HEK293 (cell line): ENCODE measurements at regions not wholly inside any gene's neighbourhood (a gene's known extent, or its start where the extent isn't known, plus 50 kb on each side); places are given as distances from the start of the nearest gene placed in this dataset.

Experiments
- CTCF ChIA-PET: fragments of 350-600 bp; formaldehyde crosslinking; extraction: SDS; loops from one replicate; lab custom pipeline; 2021; ENCODE audit warnings: antibody characterized with exemption; lab: Yijun Ruan, JAX
- POLR2A ChIA-PET: fragments of 300-600 bp; formaldehyde crosslinking; extraction: SDS; loops from one replicate; lab custom pipeline; 2020; ENCODE audit warnings: antibody characterized with exemption, inconsistent platforms; lab: Yijun Ruan, JAX
- H3K27ac ChIP-seq: fragments of 200-500 bp; sonication (Bioruptor generic); 2 replicates; pipeline ENCODE4 v1.5.1; 2014; ENCODE audit warnings: low read depth, low read length, control low read depth, inconsistent platforms; ENCODE audit errors: extremely low read depth
- H3K36me3 ChIP-seq, 2 experiments: fragments of 200-500 bp in 1 of 2; sonication (Bioruptor generic) in 1 of 2; 1 replicate in 1 of 2; 2 replicates in 1 of 2; pipeline ENCODE4 v1.5.1; 2014 to 2017; ENCODE audit warnings: inconsistent platforms in 2 of 2, low read length in 2 of 2; ENCODE audit not compliant: control insufficient read depth in 2 of 2, insufficient read depth in 1 of 2
- H3K4me1 ChIP-seq: fragments of 200-500 bp; sonication (Bioruptor generic); 2 replicates; pipeline ENCODE4 v1.5.1; 2014; ENCODE audit warnings: mild to moderate bottlenecking, low read length, inconsistent platforms; ENCODE audit not compliant: control insufficient read depth, insufficient read depth
- H3K4me3 ChIP-seq: 2 replicates; pipeline ENCODE4 v1.5.1; 2011; ENCODE audit warnings: low read depth, mild to moderate bottlenecking, control low read depth, low read length, moderate library complexity
- H3K9me3 ChIP-seq: fragments of 200-500 bp; sonication (Bioruptor generic); 2 replicates; pipeline ENCODE4 v1.5.1; 2014; ENCODE audit warnings: low read depth, low read length, inconsistent platforms; ENCODE audit not compliant: control insufficient read depth, insufficient read depth
- BCL11A ChIP-seq: fragments of 450-650 bp; formaldehyde crosslinking; IDR thresholded peaks from 2 replicates; pipeline ENCODE4 v1.5.1; 2016; ENCODE audit warnings: low read depth, missing biosample characterization, missing genetic modification characterization
- TRIM28 ChIP-seq: IDR thresholded peaks from 2 replicates; pipeline ENCODE4 v1.6.1; 2011; ENCODE audit warnings: low read length, control low read depth, borderline replicate concordance
- YY1 ChIP-seq: fragments of 450-650 bp; formaldehyde crosslinking; IDR thresholded peaks from 2 replicates; pipeline ENCODE4 v1.5.1; 2018; ENCODE audit warnings: missing biosample characterization, missing genetic modification characterization
- ZBTB20 ChIP-seq: fragments of 450-650 bp; formaldehyde crosslinking; IDR thresholded peaks from 2 replicates; pipeline ENCODE4 v1.5.1; 2016; ENCODE audit warnings: missing biosample characterization, missing genetic modification characterization
- ZFHX2 ChIP-seq: fragments of 450-650 bp; formaldehyde crosslinking; conservative IDR thresholded peaks from 2 replicates; pipeline ENCODE4 v1.5.1; 2016; ENCODE audit warnings: missing biosample characterization, missing genetic modification characterization
- ZFP41 ChIP-seq: fragments of 450-650 bp; formaldehyde crosslinking; IDR thresholded peaks from 2 replicates; pipeline ENCODE4 v1.5.1; 2016; ENCODE audit warnings: missing biosample characterization, missing genetic modification characterization, borderline replicate concordance
- ZNF174 ChIP-seq: fragments of 450-650 bp; formaldehyde crosslinking; IDR thresholded peaks from 2 replicates; pipeline ENCODE4 v1.5.0; 2017; ENCODE audit warnings: missing biosample characterization, mild to moderate bottlenecking, missing genetic modification characterization
- ZNF24 ChIP-seq: fragments of 450-650 bp; formaldehyde crosslinking; IDR thresholded peaks from 2 replicates; pipeline ENCODE4 v1.5.1; 2016; ENCODE audit warnings: missing biosample characterization, missing genetic modification characterization
- ZNF391 ChIP-seq: fragments of 450-650 bp; formaldehyde crosslinking; IDR thresholded peaks from 2 replicates; pipeline ENCODE4 v1.5.1; 2016; ENCODE audit warnings: low read depth, missing biosample characterization, missing genetic modification characterization, borderline replicate concordance
- ZNF433 ChIP-seq: fragments of 450-650 bp; formaldehyde crosslinking; IDR thresholded peaks from 2 replicates; pipeline ENCODE4 v1.5.1; 2016; ENCODE audit warnings: missing biosample characterization, missing genetic modification characterization, low read depth
- ZNF510 ChIP-seq: fragments of 450-650 bp; formaldehyde crosslinking; IDR thresholded peaks from 2 replicates; pipeline ENCODE4 v1.5.1; 2018; ENCODE audit warnings: mild to moderate bottlenecking, missing genetic modification characterization, missing biosample characterization; ENCODE audit not compliant: insufficient replicate concordance
- ZNF610 ChIP-seq: fragments of 450-650 bp; formaldehyde crosslinking; IDR thresholded peaks from 2 replicates; pipeline ENCODE4 v1.5.1; 2016; ENCODE audit warnings: missing biosample characterization, missing genetic modification characterization, borderline replicate concordance
- ZNF776 ChIP-seq: fragments of 450-650 bp; formaldehyde crosslinking; IDR thresholded peaks from 2 replicates; pipeline ENCODE4 v1.5.0; 2017; ENCODE audit warnings: missing biosample characterization, missing genetic modification characterization, borderline replicate concordance
- ZNF785 ChIP-seq: fragments of 450-650 bp; formaldehyde crosslinking; IDR thresholded peaks from 2 replicates; pipeline ENCODE4 v1.5.1; 2016; ENCODE audit warnings: missing biosample characterization, missing genetic modification characterization
- ZNF792 ChIP-seq: fragments of 450-650 bp; formaldehyde crosslinking; IDR thresholded peaks from 2 replicates; pipeline ENCODE4 v1.5.1; 2016; ENCODE audit warnings: missing biosample characterization, missing genetic modification characterization
- ZNF830 ChIP-seq: fragments of 450-650 bp; IDR thresholded peaks from 2 replicates; pipeline ENCODE4 v1.5.0; 2018; ENCODE audit warnings: missing biosample characterization, missing genetic modification characterization, low read depth, mild to moderate bottlenecking, moderate library complexity
- TF ChIP-seq, protein P1 (sequence below): fragments of 450-650 bp; formaldehyde crosslinking; IDR thresholded peaks from 2 replicates; pipeline ENCODE4 v1.5.1; 2016; ENCODE audit warnings: missing biosample characterization, missing genetic modification characterization, borderline replicate concordance
- TF ChIP-seq, protein P2 (sequence below): fragments of 450-650 bp; formaldehyde crosslinking; IDR thresholded peaks from 2 replicates; pipeline ENCODE4 v1.5.0; 2017; ENCODE audit warnings: missing biosample characterization, missing genetic modification characterization, borderline replicate concordance
- TF ChIP-seq, protein P3 (sequence below): fragments of 450-650 bp; formaldehyde crosslinking; IDR thresholded peaks from 2 replicates; pipeline ENCODE4 v1.5.1; 2016; ENCODE audit warnings: missing biosample characterization, missing genetic modification characterization

DNA sequence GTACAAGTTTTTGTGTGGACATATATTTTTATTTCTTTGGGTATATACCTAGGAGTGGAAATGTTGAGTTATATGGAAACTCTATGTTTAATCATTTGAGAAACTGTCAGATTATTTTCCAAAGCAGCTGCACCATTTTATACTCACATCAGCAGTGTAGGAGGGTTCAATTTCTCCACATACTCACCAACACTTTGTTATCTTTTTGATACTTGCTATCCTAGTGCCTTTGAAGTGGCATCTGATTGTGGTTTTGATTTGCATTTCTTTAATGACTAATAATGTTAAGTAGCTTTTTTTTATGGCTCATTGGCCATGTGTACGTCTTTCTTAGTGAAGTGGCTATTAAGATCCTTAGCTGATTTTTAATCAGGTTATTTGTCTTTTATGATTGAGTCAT is 64.7 kb upstream of the SLC8A1 start:
- H3K4me3 ChIP-seq, result no peak overlapping the region
- ChIA-PET POLR2A (no interaction called here), CTCF (no interaction called here)
- H3K9me3 ChIP-seq, result no peaks in the 10 kb centered on the region
- H3K4me1 ChIP-seq, result no peaks in the 10 kb centered on the region
- TF ChIP-seq ZNF830, result no peak
- TF ChIP-seq ZBTB20 (tag by site-specific recombination), result no peak
- TF ChIP-seq ZNF24 (tag by site-specific recombination), result no peak
- TF ChIP-seq ZFHX2 (tag by site-specific recombination), result no peak
- no peak for TF ChIP-seq ZNF776
- TF ChIP-seq, protein P1, sequence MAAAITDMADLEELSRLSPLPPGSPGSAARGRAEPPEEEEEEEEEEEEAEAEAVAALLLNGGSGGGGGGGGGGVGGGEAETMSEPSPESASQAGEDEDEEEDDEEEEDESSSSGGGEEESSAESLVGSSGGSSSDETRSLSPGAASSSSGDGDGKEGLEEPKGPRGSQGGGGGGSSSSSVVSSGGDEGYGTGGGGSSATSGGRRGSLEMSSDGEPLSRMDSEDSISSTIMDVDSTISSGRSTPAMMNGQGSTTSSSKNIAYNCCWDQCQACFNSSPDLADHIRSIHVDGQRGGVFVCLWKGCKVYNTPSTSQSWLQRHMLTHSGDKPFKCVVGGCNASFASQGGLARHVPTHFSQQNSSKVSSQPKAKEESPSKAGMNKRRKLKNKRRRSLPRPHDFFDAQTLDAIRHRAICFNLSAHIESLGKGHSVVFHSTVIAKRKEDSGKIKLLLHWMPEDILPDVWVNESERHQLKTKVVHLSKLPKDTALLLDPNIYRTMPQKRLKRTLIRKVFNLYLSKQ (tag by site-specific recombination), result no peak
- TF ChIP-seq ZNF433 (tag by site-specific recombination), result no peak
- TF ChIP-seq, protein P2, sequence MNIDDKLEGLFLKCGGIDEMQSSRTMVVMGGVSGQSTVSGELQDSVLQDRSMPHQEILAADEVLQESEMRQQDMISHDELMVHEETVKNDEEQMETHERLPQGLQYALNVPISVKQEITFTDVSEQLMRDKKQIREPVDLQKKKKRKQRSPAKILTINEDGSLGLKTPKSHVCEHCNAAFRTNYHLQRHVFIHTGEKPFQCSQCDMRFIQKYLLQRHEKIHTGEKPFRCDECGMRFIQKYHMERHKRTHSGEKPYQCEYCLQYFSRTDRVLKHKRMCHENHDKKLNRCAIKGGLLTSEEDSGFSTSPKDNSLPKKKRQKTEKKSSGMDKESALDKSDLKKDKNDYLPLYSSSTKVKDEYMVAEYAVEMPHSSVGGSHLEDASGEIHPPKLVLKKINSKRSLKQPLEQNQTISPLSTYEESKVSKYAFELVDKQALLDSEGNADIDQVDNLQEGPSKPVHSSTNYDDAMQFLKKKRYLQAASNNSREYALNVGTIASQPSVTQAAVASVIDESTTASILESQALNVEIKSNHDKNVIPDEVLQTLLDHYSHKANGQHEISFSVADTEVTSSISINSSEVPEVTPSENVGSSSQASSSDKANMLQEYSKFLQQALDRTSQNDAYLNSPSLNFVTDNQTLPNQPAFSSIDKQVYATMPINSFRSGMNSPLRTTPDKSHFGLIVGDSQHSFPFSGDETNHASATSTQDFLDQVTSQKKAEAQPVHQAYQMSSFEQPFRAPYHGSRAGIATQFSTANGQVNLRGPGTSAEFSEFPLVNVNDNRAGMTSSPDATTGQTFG (tag by site-specific recombination), result no peak
- no peak for TF ChIP-seq ZNF510 (tag by site-specific recombination)
- no peak for TF ChIP-seq ZNF792 (tag by site-specific recombination)
- no peak for TF ChIP-seq TRIM28
- no peak for TF ChIP-seq ZNF785 (tag by site-specific recombination)
- TF ChIP-seq, protein P3, sequence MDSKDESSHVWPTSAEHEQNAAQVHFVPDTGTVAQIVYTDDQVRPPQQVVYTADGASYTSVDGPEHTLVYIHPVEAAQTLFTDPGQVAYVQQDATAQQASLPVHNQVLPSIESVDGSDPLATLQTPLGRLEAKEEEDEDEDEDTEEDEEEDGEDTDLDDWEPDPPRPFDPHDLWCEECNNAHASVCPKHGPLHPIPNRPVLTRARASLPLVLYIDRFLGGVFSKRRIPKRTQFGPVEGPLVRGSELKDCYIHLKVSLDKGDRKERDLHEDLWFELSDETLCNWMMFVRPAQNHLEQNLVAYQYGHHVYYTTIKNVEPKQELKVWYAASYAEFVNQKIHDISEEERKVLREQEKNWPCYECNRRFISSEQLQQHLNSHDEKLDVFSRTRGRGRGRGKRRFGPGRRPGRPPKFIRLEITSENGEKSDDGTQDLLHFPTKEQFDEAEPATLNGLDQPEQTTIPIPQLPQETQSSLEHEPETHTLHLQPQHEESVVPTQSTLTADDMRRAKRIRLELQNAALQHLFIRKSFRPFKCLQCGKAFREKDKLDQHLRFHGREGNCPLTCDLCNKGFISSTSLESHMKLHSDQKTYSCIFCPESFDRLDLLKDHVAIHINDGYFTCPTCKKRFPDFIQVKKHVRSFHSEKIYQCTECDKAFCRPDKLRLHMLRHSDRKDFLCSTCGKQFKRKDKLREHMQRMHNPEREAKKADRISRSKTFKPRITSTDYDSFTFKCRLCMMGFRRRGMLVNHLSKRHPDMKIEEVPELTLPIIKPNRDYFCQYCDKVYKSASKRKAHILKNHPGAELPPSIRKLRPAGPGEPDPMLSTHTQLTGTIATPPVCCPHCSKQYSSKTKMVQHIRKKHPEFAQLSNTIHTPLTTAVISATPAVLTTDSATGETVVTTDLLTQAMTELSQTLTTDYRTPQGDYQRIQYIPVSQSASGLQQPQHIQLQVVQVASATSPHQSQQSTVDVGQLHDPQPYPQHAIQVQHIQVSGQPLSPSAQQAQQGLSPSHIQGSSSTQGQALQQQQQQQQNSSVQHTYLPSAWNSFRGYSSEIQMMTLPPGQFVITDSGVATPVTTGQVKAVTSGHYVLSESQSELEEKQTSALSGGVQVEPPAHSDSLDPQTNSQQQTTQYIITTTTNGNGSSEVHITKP, result no peak
- TF ChIP-seq ZNF391 (tag by site-specific recombination), result no peak
- no peak for TF ChIP-seq ZFP41 (tag by site-specific recombination)
- TF ChIP-seq, all 188 proteins: peak for 0
- Histone ChIP-seq H3K27ac (no peak overlapping the region), H3K36me3 (no peaks in the 10 kb centered on the region)

DNA sequence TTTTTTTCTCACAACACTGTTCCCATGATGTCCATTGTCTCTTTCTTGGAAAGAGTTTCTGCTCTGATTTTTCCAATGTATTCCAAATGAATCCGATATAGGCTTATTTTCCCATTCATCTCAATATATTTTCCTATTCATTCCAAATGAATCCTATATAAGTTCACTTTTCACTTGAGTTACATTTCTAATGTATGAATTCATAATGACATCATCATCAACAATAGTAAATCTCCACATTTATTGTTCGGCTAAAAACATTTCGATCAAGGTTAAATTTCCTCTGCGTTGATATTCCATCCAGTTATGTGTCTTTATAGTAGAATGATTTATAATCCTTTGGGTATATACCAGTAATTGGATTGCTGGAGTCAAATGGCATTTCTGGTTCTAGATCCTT is 76.7 kb upstream of the SLC8A1 start:
- Histone ChIP-seq H3K4me1 (no peaks in the 10 kb centered on the region), H3K27ac (no peak overlapping the region), H3K36me3 (no peaks in the 10 kb centered on the region), H3K4me3 (no peak overlapping the region), H3K9me3 (no peaks in the 10 kb centered on the region)
- POLR2A ChIA-PET, result no interaction called here
- TF ChIP-seq YY1 (no peak), ZNF174 (no peak), BCL11A (no peak), ZNF785 (tag by site-specific recombination) (no peak), ZNF610 (tag by site-specific recombination) (no peak)
- CTCF ChIA-PET, result no interaction called here
